Activated naive CD4-positive, alpha-beta T cell treated with anti-CD3 and anti-CD28 coated beads for 36 hours (primary cell): ENCODE measurements at regions not wholly inside any gene's neighbourhood (a gene's known extent, or its start where the extent isn't known, plus 50 kb on each side); places are given as distances from the start of the nearest gene placed in this dataset.
"Not testable (repeated sequence)": the region's sequence is repeated elsewhere in the genome, so short reads cannot be mapped to it uniquely, and the experiment has no call there.

ENCODE experiments used
- CTCF ChIA-PET: fragments of 350-600 bp; sonication (Branson Sonifier 250); formaldehyde crosslinking; loops from one replicate; lab custom pipeline; 2021; ENCODE audit warnings: antibody characterized with exemption; lab: Charles Lee
- DNase-seq: peaks from one replicate; pipeline ENCODE4 v3.0.0-alpha.2; 2020
- H3K27ac Mint-ChIP-seq: one replicate; pipeline ENCODE4 v1.8.0; 2021; ENCODE audit warnings: mild to moderate bottlenecking, mixed read lengths
- H3K27me3 Mint-ChIP-seq: one replicate; pipeline ENCODE4 v1.8.0; 2021; ENCODE audit warnings: low read depth, mixed read lengths
- H3K36me3 Mint-ChIP-seq: one replicate; pipeline ENCODE4 v1.8.0; 2021; ENCODE audit warnings: low read depth, mixed read lengths
- H3K4me1 Mint-ChIP-seq: one replicate; pipeline ENCODE4 v1.8.0; 2021; ENCODE audit warnings: low read depth, mixed read lengths
- H3K4me3 Mint-ChIP-seq: one replicate; pipeline ENCODE4 v1.8.0; 2021; ENCODE audit warnings: mild to moderate bottlenecking, moderate library complexity, mixed read lengths
- H3K9me3 Mint-ChIP-seq: one replicate; pipeline ENCODE4 v1.8.0; 2021; ENCODE audit warnings: mixed read lengths
- intact Hi-C: fragments of 100-400 bp; cut with micrococcal nuclease; formaldehyde crosslinking; loops from one replicate; pipeline ENCODE4 v1.15.1; 2023

GRCh38 chr1:104196136-104196535, 446.4 kb downstream of the AMY1C start:
- CTCF ChIA-PET: no interaction called here
- no peak overlapping the region for H3K27ac Mint-ChIP-seq
- H3K36me3 Mint-ChIP-seq: no peaks in the 10 kb centered on the region
- no peak overlapping the region for H3K4me3 Mint-ChIP-seq
- intact Hi-C loops: no loop called here
- H3K4me1 Mint-ChIP-seq: no peaks in the 10 kb centered on the region
- no peak for DNase-seq
- no peaks in the 10 kb centered on the region for H3K27me3 Mint-ChIP-seq
- peaks cover 21% of the 10 kb centered on the region for H3K9me3 Mint-ChIP-seq

GRCh38 chr1:104197516-104197915, 447.8 kb downstream of the AMY1C start:
- no peak for DNase-seq
- H3K27me3 Mint-ChIP-seq: no peaks in the 10 kb centered on the region
- no peaks in the 10 kb centered on the region for H3K4me1 Mint-ChIP-seq
- no peaks in the 10 kb centered on the region for H3K36me3 Mint-ChIP-seq
- CTCF ChIA-PET: no interaction called here
- H3K4me3 Mint-ChIP-seq: no peak overlapping the region
- intact Hi-C loops: no loop called here
- peaks cover 16% of the 10 kb centered on the region for H3K9me3 Mint-ChIP-seq
- H3K27ac Mint-ChIP-seq: no peak overlapping the region

GRCh38 chr1:104212239-104212638, 462.5 kb downstream of the AMY1C start:
- Mint-ChIP-seq H3K4me3 (no peak overlapping the region), H3K27me3 (no peaks in the 10 kb centered on the region), H3K36me3 (no peaks in the 10 kb centered on the region), H3K27ac (no peak overlapping the region), H3K4me1 (no peaks in the 10 kb centered on the region), H3K9me3 (peaks cover 21% of the 10 kb centered on the region)
- CTCF ChIA-PET: no interaction called here
- intact Hi-C loops: no loop called here
- DNase-seq: no peak

- H3K4me1 Mint-ChIP-seq, H3K4me3 Mint-ChIP-seq, DNase-seq, H3K36me3 Mint-ChIP-seq, CTCF ChIA-PET, H3K27me3 Mint-ChIP-seq, intact Hi-C loops, H3K27ac Mint-ChIP-seq: not testable (repeated sequence)
- H3K9me3 Mint-ChIP-seq: peaks cover 35% of the 10 kb centered on the region
Observed at GRCh38 chr1:104217395-104217986, 467.8 kb downstream of the AMY1C start.

DNA sequence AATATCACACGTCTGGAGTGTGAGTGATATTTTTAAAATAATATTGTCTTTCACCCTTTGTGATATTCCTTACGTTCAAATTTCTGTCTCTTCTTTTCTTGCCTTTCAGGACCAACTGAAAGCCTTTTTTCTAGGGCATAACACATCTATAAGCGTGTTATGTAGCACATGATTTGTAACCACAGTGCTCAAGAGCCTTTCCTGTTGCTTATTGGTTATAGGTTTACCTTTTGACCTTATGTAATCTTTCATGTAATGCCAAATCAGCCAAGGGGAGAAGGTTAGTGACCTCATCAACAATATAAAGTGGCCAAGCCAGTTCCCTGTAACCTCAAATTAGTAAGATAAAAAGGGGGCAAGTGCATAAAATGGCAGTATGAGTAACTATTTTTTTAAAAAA, 480.2 kb downstream of the AMY1C start:
- CTCF ChIA-PET: no interaction called here
- intact Hi-C loops: no loop called here

GRCh38 chr1:104231676-104232075, 482.0 kb downstream of the AMY1C start:
- CTCF ChIA-PET: no interaction called here
- intact Hi-C loops: no loop called here
- H3K9me3 Mint-ChIP-seq: peaks cover 4% of the 10 kb centered on the region

More for the DNA sequence above, 480.2 kb downstream of the AMY1C start:
- DNase-seq: no peak
- Mint-ChIP-seq H3K4me3 (no peak overlapping the region), H3K27me3 (no peaks in the 10 kb centered on the region), H3K9me3 (peaks cover 4% of the 10 kb centered on the region), H3K27ac (no peak overlapping the region), H3K36me3 (no peaks in the 10 kb centered on the region), H3K4me1 (no peaks in the 10 kb centered on the region)

DNA sequence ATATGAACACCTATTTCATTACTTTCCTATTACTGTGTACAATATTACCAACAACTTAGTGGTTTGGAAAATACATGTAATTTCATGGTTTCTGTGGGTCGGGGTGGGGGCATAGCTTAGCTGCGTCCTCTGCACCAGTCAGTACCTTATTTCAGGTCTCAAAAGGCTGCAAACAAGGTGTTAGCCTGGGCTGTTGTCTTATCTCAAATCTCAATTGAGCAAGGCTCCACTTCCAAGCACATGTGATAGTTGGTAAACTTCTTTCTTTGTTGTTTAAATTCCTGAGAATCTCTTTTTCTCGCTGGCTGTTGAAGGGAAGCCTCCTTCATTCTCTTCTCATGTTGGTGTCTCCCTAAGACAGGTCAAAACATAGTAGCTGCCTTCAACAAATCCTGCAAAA, 485.4 kb downstream of the AMY1C start:
- intact Hi-C loops: no loop called here
- H3K4me1 Mint-ChIP-seq: no peaks in the 10 kb centered on the region
- no peaks in the 10 kb centered on the region for H3K36me3 Mint-ChIP-seq
- no peak overlapping the region for H3K4me3 Mint-ChIP-seq
- no peak overlapping the region for H3K27ac Mint-ChIP-seq
- H3K9me3 Mint-ChIP-seq: peaks cover 4% of the 10 kb centered on the region
- H3K27me3 Mint-ChIP-seq: no peaks in the 10 kb centered on the region
- no peak for DNase-seq
- CTCF ChIA-PET: no interaction called here

More at GRCh38 chr1:104231676-104232075, 482.0 kb downstream of the AMY1C start:
- Mint-ChIP-seq H3K27ac (no peak overlapping the region), H3K36me3 (no peaks in the 10 kb centered on the region), H3K4me3 (no peak overlapping the region), H3K27me3 (no peaks in the 10 kb centered on the region), H3K4me1 (no peaks in the 10 kb centered on the region)
- no peak for DNase-seq

DNA sequence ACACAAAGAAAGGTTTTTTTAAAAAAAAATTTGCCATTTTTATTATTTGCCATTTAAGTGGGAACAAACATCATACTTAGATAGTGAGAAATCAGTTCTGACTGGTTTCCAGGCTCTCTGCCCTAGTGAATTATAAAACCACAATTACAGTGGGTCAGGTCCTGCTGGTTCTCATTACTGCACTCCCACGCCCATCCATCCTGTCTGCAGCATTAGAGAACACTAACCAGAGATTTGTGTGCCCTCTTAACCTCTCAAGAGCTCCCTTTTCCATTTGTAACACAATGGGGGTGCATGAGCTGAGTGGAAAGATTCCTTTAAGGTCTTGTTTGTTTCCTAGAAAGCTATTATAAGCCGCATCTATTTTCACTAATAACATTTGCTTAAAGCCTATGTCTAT, 489.3 kb downstream of the AMY1C start:
- H3K27ac Mint-ChIP-seq: no peak overlapping the region
- intact Hi-C loops: no loop called here
- H3K27me3 Mint-ChIP-seq: no peaks in the 10 kb centered on the region

DNA sequence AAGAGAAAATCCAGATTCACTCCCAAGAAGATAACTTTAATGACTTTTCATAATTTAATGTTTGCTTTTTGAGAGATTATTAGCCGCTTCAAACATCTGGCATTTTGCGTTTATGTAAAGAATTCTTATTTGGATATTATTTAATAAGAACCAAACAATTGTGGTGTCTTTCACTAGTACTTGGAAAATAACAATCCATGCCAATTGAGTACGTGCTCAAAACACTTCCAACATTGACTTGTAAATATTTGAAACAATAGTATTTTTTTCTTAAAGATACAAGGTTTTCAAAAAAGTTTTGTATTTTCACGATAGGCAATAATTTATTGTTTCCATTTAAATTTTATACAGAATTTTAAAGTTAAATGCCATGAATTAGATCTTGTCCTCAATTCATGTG, 498.7 kb downstream of the AMY1C start:
- no peak for DNase-seq
- H3K27me3 Mint-ChIP-seq: no peaks in the 10 kb centered on the region
- no peaks in the 10 kb centered on the region for H3K4me1 Mint-ChIP-seq
- no peak overlapping the region for H3K27ac Mint-ChIP-seq
- no peaks in the 10 kb centered on the region for H3K9me3 Mint-ChIP-seq
- no peak overlapping the region for H3K4me3 Mint-ChIP-seq
- H3K36me3 Mint-ChIP-seq: no peaks in the 10 kb centered on the region
- intact Hi-C loops: no loop called here
- CTCF ChIA-PET: no interaction called here

More for the DNA sequence above, 489.3 kb downstream of the AMY1C start:
- no peak overlapping the region for H3K4me3 Mint-ChIP-seq
- CTCF ChIA-PET: no interaction called here
- no peaks in the 10 kb centered on the region for H3K36me3 Mint-ChIP-seq
- no peaks in the 10 kb centered on the region for H3K9me3 Mint-ChIP-seq
- no peak for DNase-seq
- no peaks in the 10 kb centered on the region for H3K4me1 Mint-ChIP-seq

DNA sequence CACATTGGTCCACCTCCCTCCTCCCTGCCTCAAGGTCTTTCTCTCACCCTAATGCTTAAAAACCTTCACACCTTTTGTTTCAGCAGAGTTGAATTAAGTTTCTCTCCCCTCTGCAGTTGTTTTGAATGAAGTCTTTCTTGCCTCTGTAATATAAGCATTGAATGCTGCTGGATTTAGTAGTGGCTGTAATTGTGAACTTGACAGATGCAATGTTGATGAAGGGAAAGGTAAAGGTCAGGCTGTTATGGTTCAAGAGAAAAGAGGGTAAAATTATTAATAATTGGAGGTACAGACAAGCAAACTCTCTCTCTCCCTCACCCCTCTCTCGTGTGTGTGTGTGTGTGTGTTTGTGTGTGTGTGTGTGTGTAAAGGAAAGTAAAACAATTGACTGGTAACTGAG, 509.8 kb downstream of the AMY1C start:
- Mint-ChIP-seq H3K9me3 (peaks cover 20% of the 10 kb centered on the region), H3K27ac (no peak overlapping the region), H3K4me1 (no peaks in the 10 kb centered on the region), H3K27me3 (no peaks in the 10 kb centered on the region), H3K4me3 (no peak overlapping the region), H3K36me3 (no peaks in the 10 kb centered on the region)
- no peak for DNase-seq
- CTCF ChIA-PET: no interaction called here
- intact Hi-C loops: no loop called here

DNA sequence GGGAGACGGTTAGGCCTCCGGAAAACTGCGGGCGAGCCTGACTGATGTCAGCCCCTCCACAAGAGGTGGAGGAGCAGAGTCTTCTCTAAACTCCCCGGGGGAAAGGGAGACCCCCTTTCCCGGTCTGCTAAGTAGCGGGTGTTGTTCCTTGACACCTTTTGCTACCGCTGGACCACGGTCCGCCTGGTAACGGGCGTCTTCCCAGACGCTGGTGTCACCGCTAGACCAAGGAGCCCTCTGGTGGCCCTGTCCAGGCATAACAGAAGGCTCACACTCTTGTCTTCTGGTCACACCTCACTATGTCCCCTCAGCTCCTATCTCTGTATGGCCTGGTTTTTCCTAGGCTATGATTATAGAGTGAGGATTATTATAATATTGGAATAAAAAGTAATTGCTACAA, 513.4 kb downstream of the AMY1C start:
- intact Hi-C loops, CTCF ChIA-PET, H3K27me3 Mint-ChIP-seq, H3K27ac Mint-ChIP-seq, DNase-seq, H3K4me1 Mint-ChIP-seq, H3K4me3 Mint-ChIP-seq, H3K36me3 Mint-ChIP-seq: not testable (repeated sequence)
- H3K9me3 Mint-ChIP-seq: peaks cover 26% of the 10 kb centered on the region

DNA sequence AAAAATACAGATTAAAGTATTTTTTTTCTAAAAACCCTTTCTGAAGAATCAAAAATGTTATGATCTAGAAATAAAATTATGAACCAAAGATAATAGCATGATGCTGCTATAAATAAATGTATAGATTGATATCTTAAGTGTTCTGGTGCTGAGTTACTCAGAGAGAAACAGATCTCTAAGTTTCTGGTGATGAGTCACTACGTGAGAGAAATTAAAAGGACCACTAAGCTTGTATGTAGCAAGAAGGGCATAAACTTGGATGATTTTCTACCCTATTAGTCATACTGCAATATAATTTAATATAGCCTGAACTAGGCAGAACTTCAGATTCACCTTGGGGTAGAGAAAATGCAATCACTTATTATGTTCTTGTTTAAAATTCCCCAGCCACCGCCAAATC, 514.8 kb downstream of the AMY1C start:
- H3K4me1 Mint-ChIP-seq: no peaks in the 10 kb centered on the region
- intact Hi-C loops: no loop called here
- no peak for DNase-seq
- peaks cover 27% of the 10 kb centered on the region for H3K9me3 Mint-ChIP-seq
- no peaks in the 10 kb centered on the region for H3K36me3 Mint-ChIP-seq
- CTCF ChIA-PET: no interaction called here
- no peak overlapping the region for H3K4me3 Mint-ChIP-seq
- H3K27me3 Mint-ChIP-seq: no peaks in the 10 kb centered on the region
- no peak overlapping the region for H3K27ac Mint-ChIP-seq

- H3K27ac Mint-ChIP-seq: no peak overlapping the region
- CTCF ChIA-PET: no interaction called here
Observed at GRCh38 chr1:104265163-104265562, 515.5 kb downstream of the AMY1C start.

More at GRCh38 chr1:104265163-104265562, 515.5 kb downstream of the AMY1C start:
- intact Hi-C loops: no loop called here
- no peaks in the 10 kb centered on the region for H3K27me3 Mint-ChIP-seq
- H3K9me3 Mint-ChIP-seq: peaks cover 22% of the 10 kb centered on the region
- H3K4me3 Mint-ChIP-seq: no peak overlapping the region
- H3K36me3 Mint-ChIP-seq: no peaks in the 10 kb centered on the region
- DNase-seq: no peak
- H3K4me1 Mint-ChIP-seq: no peaks in the 10 kb centered on the region
